T-helper 17 cell (primary cell): ENCODE measurements at regions not wholly inside any gene's neighbourhood (a gene's known extent, or its start where the extent isn't known, plus 50 kb on each side); places are given as distances from the start of the nearest gene placed in this dataset.
"Not testable (repeated sequence)": the region's sequence is repeated elsewhere in the genome, so short reads cannot be mapped to it uniquely, and the experiment has no call there.

Source experiments
- ATAC-seq: fragments of 150-1000 bp; cut with Tn5 transposase; 2 replicates; pipeline ENCODE4 v1.10.0; 2021; ENCODE audit warnings: mild to moderate bottlenecking, moderate library complexity
- DNase-seq, 3 donors: peaks; one replicate each; pipeline versions ENCODE4 v3.0.0 to v3.0.0-alpha.2; 2020 to 2021
- H3K9me3 ChIP-seq: one replicate; pipeline ENCODE4 v1.7.0; 2013; ENCODE audit warnings: low read length, mild to moderate bottlenecking; ENCODE audit not compliant: control insufficient read depth, poor library complexity, severe bottlenecking
- H3K27ac Mint-ChIP-seq: one replicate; pipeline ENCODE4 v1.8.0; 2022; ENCODE audit warnings: mild to moderate bottlenecking, moderate library complexity, mixed read lengths
- H3K27me3 Mint-ChIP-seq: one replicate; pipeline ENCODE4 v1.8.0; 2022; ENCODE audit warnings: mixed read lengths
- H3K36me3 Mint-ChIP-seq: one replicate; pipeline ENCODE4 v1.8.0; 2022; ENCODE audit warnings: low read depth, mixed read lengths
- H3K4me1 Mint-ChIP-seq: one replicate; pipeline ENCODE4 v1.8.0; 2022; ENCODE audit warnings: mild to moderate bottlenecking, mixed read lengths
- H3K4me3 Mint-ChIP-seq: one replicate; pipeline ENCODE4 v1.8.0; 2022; ENCODE audit warnings: mild to moderate bottlenecking, moderate library complexity, mixed read lengths

DNA sequence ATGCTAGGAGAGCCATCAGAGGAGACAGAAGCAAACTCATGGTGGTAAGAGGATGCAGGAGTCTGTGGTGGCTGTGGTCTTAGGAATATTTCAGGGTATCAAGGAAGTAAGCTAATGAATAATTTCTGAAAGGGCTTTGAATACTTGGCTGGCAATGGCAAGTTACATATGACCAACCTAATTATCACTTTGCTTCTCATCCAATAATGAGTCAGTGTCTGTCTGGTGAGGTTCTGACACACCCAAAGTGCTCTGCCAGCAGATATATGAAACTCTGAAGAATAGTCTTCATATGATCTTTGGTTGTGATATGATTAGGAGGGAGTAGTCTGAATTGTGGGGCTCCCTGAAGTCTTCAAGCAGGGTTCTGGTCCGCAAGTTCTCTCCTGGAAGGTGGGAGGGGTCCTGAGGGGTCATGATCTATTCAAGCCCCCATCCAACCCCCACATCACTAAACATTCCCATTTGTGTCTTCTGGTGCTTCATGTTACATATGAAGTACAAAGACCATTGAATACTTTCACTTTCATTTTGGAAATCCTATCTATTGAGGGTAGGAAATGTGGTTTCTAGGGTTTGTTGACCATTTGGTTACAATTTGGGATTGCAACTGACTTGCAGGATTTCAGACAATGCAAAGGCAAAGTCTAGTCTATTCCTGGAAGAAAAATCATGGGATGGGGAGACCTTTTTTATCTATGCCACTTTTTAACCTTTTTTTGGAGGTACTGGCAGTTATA, 199.9 kb upstream of the CDKN2B start:
- no peaks in the 10 kb centered on the region for H3K9me3 ChIP-seq
- peak; percentile 36 for ATAC-seq
- H3K4me1 Mint-ChIP-seq: peaks cover 19% of the 10 kb centered on the region
- H3K27me3 Mint-ChIP-seq: no peaks in the 10 kb centered on the region
- H3K36me3 Mint-ChIP-seq: peaks cover 2% of the 10 kb centered on the region
- no peak for DNase-seq
- peak overlapping the region; percentile 83 for H3K27ac Mint-ChIP-seq
- H3K4me3 Mint-ChIP-seq: peak overlapping the region; percentile 86

DNA sequence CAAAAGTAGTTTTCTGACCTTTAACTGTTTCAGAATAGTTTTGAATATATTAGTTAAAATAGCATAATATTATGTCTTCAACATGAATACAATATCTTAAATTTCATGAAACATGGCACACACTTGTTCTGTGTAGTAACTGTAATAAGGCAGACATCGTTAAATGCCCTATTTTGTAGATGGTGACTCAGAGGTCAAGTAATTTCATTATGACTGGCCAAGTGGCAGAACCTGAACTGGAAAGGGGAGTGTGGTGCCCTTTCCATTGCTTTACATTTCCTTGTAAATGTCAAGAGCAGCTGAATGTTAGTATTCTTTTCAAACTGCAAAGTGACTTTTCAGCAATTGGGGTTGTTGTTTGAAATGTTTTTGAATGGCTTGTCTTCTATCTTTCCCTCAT, 201.2 kb upstream of the CDKN2B start:
- Mint-ChIP-seq H3K4me1 (peaks cover 24% of the 10 kb centered on the region), H3K27ac (no peak overlapping the region), H3K4me3 (no peak overlapping the region), H3K36me3 (peaks cover 2% of the 10 kb centered on the region), H3K27me3 (no peaks in the 10 kb centered on the region)
- no peak for ATAC-seq
- no peak for DNase-seq
- no peaks in the 10 kb centered on the region for H3K9me3 ChIP-seq

DNA sequence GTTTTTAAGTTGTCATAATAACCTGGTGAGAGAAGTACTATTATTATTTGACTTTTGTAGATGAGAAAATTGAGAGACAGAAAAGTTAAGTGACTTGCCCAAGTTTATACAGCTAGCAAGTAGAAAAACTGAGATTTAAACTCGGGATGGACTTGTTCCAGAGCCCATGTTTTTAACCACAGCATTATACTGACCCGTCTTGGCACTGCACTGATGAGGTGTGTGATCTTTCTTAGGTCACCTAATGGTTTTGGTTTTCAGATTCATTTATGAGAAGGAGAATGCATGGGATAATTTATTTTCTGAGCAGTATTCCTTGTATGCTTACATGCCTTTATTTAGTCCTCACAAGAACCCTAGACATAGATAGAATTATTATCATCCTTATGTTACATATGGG, 201.8 kb upstream of the CDKN2B start:
- no peaks in the 10 kb centered on the region for H3K9me3 ChIP-seq
- Mint-ChIP-seq H3K4me3 (no peak overlapping the region), H3K27me3 (no peaks in the 10 kb centered on the region), H3K4me1 (peaks cover 24% of the 10 kb centered on the region), H3K36me3 (peaks cover 2% of the 10 kb centered on the region), H3K27ac (no peak overlapping the region)
- DNase-seq (no peak), ATAC-seq (no peak)

DNA sequence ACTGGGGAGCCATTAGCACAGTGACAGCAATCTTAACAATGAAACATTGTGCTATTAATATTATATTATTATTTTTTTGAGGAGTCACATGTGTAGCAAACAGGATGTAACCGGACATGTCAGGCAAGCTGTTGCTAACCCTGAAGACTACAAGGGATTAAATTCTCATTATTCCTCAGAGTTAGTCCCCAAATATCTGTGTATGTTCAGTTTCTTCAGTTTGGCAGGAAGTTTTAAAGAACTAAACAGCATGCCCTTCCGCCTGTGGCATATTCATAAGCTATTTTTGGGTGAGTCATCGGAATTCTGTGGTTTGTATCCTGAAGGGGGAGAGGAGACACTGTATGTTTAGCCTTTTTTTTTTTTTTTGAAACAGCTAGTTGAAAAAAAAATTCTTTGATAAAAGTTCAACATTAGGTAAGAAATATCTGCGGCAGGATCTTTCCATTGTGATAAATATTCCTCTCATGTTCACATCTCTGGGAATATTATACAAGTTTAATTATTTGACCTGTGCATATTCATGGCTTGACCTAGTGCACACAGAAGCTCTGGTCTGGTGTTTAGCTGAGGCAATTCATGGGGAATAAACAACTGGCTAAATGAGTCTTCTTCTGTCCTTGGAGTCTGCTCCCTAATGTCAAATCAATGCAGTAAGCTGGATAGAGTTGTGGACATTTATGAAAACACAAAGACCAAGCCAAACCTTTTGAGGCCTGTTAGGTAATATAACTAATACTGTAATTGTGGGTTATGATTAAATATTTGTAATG, 202.7 kb upstream of the CDKN2B start:
- Mint-ChIP-seq H3K27ac (no peak overlapping the region), H3K4me1 (peaks cover 24% of the 10 kb centered on the region), H3K36me3 (peaks cover 2% of the 10 kb centered on the region), H3K4me3 (no peak overlapping the region), H3K27me3 (no peaks in the 10 kb centered on the region)
- no peaks in the 10 kb centered on the region for H3K9me3 ChIP-seq
- DNase-seq: no peak
- ATAC-seq: no peak

DNA sequence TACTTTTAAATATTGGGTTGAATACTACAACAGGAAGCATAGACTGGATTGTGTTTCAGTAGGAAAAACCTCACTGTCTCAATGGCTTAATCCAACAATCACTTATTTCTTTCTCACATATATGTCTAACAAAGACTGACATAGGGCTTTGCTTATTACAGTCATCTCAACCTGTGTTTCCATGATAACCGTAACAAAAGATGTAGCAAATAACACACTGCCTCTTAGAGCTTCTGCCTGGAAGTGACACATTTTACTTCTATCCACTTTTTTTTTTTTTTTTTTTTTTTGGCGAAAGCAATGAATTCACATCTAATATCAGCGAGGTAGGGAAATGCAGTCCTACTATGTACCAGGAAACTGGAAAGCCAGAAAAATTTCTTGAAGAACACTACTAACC, 204.9 kb upstream of the CDKN2B start:
- Mint-ChIP-seq H3K27ac (no peak overlapping the region), H3K4me1 (peaks cover 17% of the 10 kb centered on the region), H3K27me3 (no peaks in the 10 kb centered on the region), H3K36me3 (no peaks in the 10 kb centered on the region), H3K4me3 (no peak overlapping the region)
- DNase-seq: no peak
- H3K9me3 ChIP-seq: no peaks in the 10 kb centered on the region
- ATAC-seq: no peak

DNA sequence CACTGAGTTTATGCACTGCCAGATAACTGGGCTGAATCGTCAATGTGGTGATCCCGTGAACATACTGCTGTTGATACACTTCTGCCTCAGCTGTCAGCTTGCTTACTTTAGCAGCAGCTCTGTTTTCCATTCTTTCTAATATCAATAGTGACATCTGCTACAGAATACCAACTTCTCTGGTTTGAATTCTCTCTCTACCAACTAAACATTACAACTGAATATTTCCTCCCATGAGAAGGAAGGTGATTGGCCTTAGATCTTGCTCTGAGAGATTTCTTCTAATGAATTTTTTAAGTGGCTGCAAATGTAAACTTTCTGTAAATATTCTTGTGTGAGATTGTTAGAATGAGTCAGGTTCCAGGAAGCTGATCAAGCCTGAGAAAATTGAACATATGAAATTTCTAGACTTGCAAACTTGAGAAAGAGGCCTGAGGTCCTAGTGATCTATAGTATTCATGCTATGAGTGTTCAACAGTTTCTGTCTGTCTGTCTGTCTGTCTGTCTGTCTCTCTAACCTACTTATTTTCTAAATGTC, 205.5 kb upstream of the CDKN2B start:
- Mint-ChIP-seq H3K4me1 (peaks cover 14% of the 10 kb centered on the region), H3K4me3 (no peak overlapping the region), H3K27me3 (no peaks in the 10 kb centered on the region), H3K36me3 (no peaks in the 10 kb centered on the region), H3K27ac (peak overlapping the region; percentile 51)
- H3K9me3 ChIP-seq: no peaks in the 10 kb centered on the region
- ATAC-seq (no peak), DNase-seq (no peak)

DNA sequence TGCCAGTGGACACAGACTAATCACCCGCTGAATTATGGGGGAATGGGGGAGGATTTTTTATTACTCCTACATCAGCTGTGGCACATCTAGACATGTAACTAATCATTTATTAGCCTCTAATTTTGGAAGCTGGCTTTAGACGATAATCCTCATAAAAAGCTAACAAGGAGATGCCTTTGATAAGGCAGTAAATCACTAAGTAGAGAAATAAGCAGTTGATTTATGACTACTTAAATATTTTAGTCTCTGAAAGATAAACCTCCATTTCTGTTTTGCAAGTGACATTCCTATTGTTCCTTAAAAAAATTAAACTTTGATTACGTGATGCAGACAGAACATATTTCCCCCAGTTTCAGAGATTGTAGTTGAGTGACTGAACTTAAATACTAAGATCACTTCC, 206.4 kb upstream of the CDKN2B start:
- ATAC-seq (no peak), DNase-seq (no peak)
- Mint-ChIP-seq H3K27me3 (no peaks in the 10 kb centered on the region), H3K36me3 (no peaks in the 10 kb centered on the region), H3K27ac (no peak overlapping the region), H3K4me1 (peaks cover 14% of the 10 kb centered on the region), H3K4me3 (no peak overlapping the region)
- H3K9me3 ChIP-seq: no peaks in the 10 kb centered on the region

DNA sequence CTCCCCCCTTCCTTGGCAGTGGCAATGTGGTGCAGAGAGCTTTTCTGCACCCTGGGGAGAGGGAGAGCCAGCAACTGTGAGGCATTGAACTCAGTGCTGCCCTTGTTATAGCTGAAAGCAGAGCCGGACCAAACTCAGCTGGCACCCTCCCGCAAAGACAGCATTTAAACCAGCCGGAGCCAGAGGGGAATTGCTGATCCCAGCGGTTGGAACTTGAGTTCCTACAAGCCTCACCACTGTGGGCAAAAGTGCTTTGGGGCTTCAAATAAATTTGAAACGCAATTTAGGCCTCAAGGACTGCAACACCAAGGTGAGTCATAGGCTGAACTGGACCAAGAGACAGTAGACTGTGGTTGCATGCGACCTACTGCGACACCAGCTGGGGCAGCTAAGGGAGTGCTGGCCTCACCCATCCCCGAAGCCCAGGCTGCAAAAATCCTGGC, 207.6 kb upstream of the CDKN2B start:
- ATAC-seq: no peak
- no peak for DNase-seq
- Mint-ChIP-seq H3K4me3 (no peak overlapping the region), H3K4me1 (peaks cover 7% of the 10 kb centered on the region), H3K36me3 (no peaks in the 10 kb centered on the region), H3K27me3 (no peaks in the 10 kb centered on the region), H3K27ac (no peak overlapping the region)
- no peaks in the 10 kb centered on the region for H3K9me3 ChIP-seq

DNA sequence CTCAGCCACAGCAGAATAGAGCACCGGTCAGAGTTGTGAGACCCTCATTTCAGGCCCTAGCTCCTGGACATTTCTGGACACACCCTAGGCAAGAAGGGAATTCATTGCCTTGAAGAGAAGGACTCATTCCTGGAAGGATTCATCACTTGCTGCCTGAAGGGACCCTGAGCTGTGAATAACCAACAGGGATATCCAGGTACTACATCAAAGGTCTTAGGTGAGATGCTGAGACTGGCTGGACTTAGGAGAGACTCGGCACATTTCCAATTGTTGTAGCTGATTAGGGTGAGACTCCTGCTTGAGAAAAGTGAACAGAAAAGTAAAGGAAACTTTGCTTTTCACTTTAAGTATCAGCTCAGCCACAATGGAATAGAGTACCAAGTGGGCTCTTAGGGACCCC, 208.1 kb upstream of the CDKN2B start:
- Mint-ChIP-seq H3K27ac (no peak overlapping the region), H3K27me3 (no peaks in the 10 kb centered on the region), H3K4me1 (peaks cover 7% of the 10 kb centered on the region), H3K4me3 (no peak overlapping the region), H3K36me3 (no peaks in the 10 kb centered on the region)
- no peak for DNase-seq
- no peaks in the 10 kb centered on the region for H3K9me3 ChIP-seq
- no peak for ATAC-seq

DNA sequence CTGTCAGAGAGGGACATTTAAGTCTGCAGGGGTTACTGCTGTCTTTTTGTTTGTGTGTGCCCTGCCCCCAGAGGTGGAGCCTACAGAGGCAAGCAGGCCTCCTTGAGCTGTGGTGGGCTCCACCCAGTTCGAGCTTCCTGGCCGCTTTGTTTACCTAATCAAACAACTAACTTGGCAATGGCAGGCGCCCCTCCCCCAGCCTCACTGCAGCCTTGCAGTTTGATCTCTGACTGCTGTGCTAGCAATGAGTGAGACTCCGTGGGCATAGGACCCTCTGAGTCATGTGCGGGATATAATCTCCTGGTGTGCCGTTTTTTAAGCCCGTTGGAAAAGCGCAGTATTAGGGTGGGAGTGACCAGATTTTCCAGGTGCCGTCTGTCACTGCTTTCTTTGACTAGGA, 216.8 kb upstream of the CDKN2B start:
- not testable (repeated sequence) for H3K27me3 Mint-ChIP-seq, H3K36me3 Mint-ChIP-seq, H3K27ac Mint-ChIP-seq, ATAC-seq, H3K9me3 ChIP-seq, H3K4me3 Mint-ChIP-seq, H3K4me1 Mint-ChIP-seq, DNase-seq

DNA sequence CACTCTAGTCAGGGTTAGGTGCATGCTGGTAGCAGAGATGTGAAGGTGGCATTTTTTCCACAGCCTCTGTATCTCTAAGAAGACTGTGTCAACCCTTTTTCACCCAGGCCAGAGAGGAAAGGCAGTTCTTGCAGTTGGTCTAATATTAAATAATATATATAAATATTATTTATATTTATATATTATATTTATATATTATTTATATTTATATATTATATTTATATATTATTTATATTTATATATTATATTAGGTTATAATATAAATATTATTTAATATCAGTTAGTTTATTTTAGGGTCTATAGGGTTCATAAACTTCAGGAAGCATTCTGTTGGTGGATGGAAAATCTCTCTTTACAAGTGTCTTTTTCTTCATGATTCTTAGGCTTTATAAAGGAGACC, 218.6 kb upstream of the DMRTA1 start:
- ATAC-seq (no peak), DNase-seq (no peak)
- Mint-ChIP-seq H3K36me3 (peaks cover 3% of the 10 kb centered on the region), H3K4me1 (no peaks in the 10 kb centered on the region), H3K27me3 (no peaks in the 10 kb centered on the region), H3K4me3 (no peak overlapping the region), H3K27ac (no peak overlapping the region)
- H3K9me3 ChIP-seq: no peaks in the 10 kb centered on the region

DNA sequence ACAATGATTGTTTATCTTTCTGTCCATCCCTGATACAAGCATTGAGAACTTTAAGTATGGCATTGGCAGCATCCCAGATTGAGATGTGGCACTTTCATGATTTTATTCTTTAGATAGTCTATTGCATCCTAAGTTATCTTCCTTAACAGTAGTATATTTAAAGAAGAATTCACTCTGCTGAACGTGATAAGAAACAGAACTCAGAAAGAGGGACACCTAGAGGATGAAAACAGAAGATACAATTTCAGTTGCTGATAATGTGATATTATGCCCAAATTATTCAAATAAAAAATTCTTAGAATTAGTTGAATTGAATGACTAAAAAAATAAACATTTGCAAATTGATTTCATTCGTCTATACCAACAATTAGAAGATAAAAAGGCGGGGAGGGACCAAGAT, 218.1 kb upstream of the DMRTA1 start:
- H3K36me3 Mint-ChIP-seq: peaks cover 3% of the 10 kb centered on the region
- no peak for ATAC-seq
- no peaks in the 10 kb centered on the region for H3K27me3 Mint-ChIP-seq
- no peaks in the 10 kb centered on the region for H3K9me3 ChIP-seq
- H3K4me1 Mint-ChIP-seq: no peaks in the 10 kb centered on the region
- H3K27ac Mint-ChIP-seq: no peak overlapping the region
- H3K4me3 Mint-ChIP-seq: no peak overlapping the region
- no peak for DNase-seq

DNA sequence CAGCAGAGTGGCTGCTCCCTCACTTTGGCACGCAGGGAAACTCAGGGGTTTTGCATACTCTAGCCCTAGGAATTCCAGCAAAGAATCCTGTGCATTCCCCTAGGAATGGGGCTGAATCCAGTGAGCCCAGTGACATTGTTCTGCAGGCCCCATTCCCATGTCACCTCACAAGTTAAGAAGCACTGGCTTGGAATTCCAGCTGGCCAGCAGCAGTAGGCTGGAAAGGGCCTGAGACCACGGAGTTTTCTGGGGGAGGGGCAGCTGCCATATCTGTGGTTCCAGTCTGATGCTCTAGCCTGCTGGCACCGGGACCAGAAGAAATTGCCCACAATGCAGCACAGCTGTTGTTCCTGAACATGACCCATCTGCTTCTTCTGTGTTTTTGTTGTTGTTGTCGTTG, 217.6 kb upstream of the DMRTA1 start:
- Mint-ChIP-seq H3K4me3 (no peak overlapping the region), H3K4me1 (no peaks in the 10 kb centered on the region), H3K36me3 (peaks cover 3% of the 10 kb centered on the region), H3K27me3 (no peaks in the 10 kb centered on the region), H3K27ac (no peak overlapping the region)
- ATAC-seq (no peak), DNase-seq (no peak)
- H3K9me3 ChIP-seq: no peaks in the 10 kb centered on the region

DNA sequence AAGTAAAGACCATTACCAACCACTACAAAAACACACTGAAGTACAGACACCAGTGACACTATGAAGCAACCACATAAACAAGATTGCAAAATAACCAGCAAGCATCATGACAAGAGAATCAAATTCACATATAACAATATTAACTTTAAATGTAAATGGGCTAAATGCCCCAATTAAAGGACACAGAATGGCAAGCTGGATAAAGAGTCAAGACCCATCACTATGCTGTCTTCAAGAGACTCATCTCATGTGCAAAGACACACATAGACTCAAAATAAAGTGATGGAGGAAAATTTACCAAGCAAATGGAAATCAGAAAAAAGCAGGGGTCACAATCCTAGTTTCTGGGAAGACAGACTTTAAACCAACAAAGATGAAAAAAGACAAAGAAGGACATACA, 215.3 kb upstream of the DMRTA1 start:
- H3K4me3 Mint-ChIP-seq, H3K27me3 Mint-ChIP-seq, H3K27ac Mint-ChIP-seq, H3K9me3 ChIP-seq, H3K36me3 Mint-ChIP-seq, DNase-seq, H3K4me1 Mint-ChIP-seq, ATAC-seq: not testable (repeated sequence)
